Raji (cell line): ENCODE measurements at regions not wholly inside any gene's neighbourhood (a gene's known extent, or its start where the extent isn't known, plus 50 kb on each side); places are given as distances from the start of the nearest gene placed in this dataset.

ENCODE experiments used
- POLR2A ChIP-seq: IDR thresholded peaks from 2 replicates; pipeline ENCODE4 v1.6.1; 2011; ENCODE audit warnings: low read depth, low read length, control low read depth; ENCODE audit not compliant: insufficient read depth

GRCh38 chr4:164614999-164615398, 138.9 kb upstream of the SMIM31 start:
- no peak for TF ChIP-seq POLR2A

- no peak for TF ChIP-seq POLR2A
Observed at GRCh38 chr4:164615964-164616363, 138.0 kb upstream of the SMIM31 start.

DNA sequence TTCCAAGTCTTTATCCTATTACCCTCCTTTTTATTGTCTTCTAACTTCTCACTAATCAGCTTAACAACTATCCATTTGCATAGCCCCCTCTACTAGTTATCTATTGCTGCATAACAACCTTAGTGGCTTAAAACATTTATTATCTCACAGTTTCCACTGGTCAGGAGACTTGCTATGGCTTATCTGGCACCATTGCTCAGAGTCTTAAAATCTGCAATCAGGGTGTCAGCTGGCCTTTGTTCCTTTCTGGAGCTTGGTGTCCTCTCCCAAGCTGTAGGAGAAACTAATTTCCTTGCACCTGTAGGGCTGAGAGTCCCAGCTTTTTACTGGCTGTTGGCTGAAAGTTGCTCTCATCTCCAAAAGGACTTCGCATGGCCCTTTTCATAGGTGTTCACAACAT, 137.0 kb upstream of the SMIM31 start:
- no peak for TF ChIP-seq POLR2A

DNA sequence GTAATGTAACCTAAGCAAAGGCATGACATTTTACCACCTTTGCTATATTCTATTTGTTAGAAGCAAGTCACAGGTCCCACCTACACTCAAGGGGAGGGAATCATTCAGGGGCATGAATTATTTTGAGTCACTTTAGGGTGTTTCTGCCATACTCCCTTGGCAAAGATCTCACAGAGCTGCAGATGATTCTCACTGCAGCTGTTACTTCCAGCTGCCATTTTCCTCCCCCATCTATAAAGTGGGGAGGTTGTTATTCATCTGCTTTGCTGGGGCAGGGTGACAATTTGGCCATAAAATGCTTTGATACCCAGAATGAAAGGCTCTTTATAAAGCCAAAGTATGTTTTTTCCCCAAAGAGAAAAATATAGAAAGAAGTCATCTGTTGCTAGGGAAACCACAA, 136.5 kb upstream of the SMIM31 start:
- TF ChIP-seq POLR2A = no peak

GRCh38 chr4:164617911-164618310, 136.0 kb upstream of the SMIM31 start:
- no peak for TF ChIP-seq POLR2A

- TF ChIP-seq POLR2A = no peak
Observed at GRCh38 chr4:164621886-164622521, 131.9 kb upstream of the SMIM31 start.

- TF ChIP-seq POLR2A = no peak
Observed at GRCh38 chr4:164623099-164623498, 130.8 kb upstream of the SMIM31 start.

DNA sequence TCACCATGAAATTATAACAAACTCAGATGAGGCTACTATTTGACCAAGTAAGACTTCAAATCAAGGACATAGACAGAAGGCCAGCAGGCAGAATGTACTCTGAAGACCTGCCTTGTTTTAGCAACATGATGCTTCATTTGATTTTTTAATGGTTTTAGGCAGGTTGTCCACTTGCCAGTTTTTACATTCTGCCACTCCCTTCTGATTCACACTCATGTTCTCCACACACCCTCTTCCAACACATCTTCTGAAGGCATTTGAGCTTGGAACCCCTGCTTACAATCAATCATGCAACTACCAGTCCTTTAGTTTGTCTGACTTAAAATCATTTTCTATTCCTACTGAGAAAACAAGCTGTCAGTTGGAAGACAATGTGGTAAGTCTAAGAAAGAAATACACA, 114.9 kb upstream of the SMIM31 start:
- TF ChIP-seq POLR2A = no peak

DNA sequence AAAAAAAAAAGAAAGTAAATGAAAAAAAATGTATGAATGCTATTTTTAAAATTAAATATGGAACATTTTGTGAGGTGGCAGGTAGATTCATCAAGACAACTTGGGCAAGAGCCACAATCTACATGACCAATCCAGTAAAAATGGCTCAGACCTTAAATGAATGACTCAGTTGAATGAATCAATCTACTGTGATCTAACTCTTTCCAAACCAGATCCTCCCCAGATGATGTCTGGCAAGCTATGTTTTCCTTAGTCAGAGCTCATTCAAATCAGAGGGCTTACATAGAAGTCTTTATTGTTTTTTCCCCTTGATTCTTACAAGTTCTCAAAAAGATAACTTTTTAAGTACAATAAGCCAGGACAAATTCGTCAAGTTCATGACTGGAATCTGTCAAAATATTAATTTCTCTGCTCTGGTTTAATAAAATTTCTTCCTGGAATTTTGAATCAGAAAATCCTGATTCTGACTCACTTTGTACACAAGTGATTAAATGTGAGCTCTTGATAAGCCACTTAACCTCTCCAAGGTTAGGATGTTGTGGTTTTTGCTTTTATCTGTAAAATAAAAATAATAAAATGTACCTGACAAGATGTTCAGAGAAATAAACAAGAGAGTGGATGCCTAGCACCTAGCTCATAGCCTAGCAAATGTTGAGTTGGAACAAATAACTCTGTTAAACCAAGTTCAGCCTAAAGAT, 105.6 kb upstream of the SMIM31 start:
- no peak for TF ChIP-seq POLR2A

DNA sequence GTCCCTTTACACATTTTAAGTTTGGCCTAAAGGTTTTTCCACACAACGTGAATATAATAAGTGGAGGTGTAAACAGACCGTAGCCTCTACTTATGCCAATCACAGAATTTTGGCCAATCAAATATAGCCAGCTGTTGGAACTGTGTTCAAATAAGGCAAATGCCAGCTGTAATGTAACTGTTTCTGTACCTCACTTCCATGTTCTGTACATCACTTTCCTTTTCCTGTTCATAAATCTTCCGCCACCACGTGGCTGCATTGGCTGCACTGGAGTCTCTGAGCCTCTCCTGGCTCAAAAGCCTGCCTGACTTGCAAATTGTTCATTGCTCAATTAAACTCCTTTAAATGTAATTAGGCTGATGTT, 105.1 kb upstream of the SMIM31 start:
- TF ChIP-seq POLR2A = no peak

GRCh38 chr4:164659765-164660164, 94.2 kb upstream of the SMIM31 start:
- TF ChIP-seq POLR2A = no peak

GRCh38 chr4:164683040-164683439, 70.9 kb upstream of the SMIM31 start:
- no peak for TF ChIP-seq POLR2A

DNA sequence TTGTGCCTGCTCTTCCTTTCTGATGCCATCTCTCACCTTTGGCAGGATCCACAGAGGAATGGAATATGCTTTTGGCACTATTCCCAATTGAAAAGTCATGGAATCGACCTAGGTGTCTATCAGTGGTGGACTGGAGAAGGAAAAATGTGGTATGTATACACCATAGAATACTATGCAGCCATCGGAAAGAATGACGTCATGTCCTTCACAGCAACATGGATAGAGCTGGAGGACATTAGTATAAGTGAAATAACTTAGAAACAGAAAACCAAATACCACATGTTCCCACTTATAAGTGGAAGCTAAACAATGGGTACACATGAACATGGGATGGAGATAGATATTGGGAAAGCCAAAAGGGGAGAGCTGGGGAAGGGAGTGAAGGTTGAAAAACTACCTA, 58.3 kb upstream of the SMIM31 start:
- TF ChIP-seq POLR2A = no peak

DNA sequence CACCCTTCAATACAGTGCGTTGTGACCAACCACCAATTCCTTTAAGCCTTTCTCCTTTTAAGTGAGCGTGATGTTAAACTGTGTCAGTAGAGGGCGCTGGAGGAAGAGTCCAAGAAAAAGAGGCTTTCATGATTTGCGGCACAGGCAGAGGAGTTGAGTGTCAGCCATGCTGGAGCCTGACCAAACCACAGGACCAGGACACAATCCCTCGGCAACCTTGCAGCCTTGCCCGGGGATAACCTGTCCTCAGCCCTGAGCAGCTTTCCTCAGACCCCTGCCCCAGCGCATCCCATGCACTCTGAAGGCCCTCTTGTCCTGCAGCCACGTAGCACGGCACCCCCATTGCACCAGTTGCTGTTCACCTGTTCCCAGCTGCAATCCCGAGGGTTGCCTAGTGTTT, 53.5 kb upstream of the SMIM31 start:
- TF ChIP-seq POLR2A = no peak

- no peak for TF ChIP-seq POLR2A
Observed at GRCh38 chr4:164701665-164702064, 52.3 kb upstream of the SMIM31 start.
